ENCODE measurements at regions not wholly inside any gene's neighbourhood (a gene's known extent, or its start where the extent isn't known, plus 50 kb on each side); places are given as distances from the start of the nearest gene placed in this dataset.

DNA sequence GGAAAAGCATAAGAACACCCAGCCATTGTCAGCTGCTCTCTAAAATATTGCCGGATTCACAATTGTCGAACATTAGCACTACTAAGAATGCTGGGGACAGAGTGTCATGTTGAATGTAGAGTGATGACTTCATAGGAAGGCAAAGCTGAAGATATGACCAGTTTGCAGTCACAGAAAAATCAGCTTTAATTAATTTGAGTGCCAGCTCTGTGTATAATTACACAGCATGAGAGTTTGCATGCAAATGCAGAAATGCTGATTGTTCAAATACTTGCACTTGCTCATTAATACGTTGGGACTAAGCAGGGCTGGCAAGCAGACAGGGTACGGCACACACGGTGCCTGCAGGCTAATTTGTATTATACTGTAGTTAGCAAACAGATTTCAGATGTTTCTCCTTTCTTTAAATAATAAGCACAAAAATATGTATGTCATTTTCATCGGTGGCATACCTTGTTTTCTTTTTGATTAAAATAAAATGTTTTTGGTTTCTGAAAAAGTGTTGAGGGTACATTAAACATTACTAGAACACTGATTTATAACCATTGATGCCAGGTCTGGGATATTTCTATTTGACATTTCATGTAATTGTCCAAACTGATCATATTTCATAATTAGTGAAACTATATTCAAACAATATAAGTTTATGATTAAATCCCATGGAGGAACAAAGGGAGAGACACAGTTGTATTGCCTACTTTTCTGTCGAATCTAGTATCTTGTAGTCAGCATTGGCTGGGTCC lies 99.8 kb upstream of the ADGRL2 start:
- TF ChIP-seq, protein P1, sequence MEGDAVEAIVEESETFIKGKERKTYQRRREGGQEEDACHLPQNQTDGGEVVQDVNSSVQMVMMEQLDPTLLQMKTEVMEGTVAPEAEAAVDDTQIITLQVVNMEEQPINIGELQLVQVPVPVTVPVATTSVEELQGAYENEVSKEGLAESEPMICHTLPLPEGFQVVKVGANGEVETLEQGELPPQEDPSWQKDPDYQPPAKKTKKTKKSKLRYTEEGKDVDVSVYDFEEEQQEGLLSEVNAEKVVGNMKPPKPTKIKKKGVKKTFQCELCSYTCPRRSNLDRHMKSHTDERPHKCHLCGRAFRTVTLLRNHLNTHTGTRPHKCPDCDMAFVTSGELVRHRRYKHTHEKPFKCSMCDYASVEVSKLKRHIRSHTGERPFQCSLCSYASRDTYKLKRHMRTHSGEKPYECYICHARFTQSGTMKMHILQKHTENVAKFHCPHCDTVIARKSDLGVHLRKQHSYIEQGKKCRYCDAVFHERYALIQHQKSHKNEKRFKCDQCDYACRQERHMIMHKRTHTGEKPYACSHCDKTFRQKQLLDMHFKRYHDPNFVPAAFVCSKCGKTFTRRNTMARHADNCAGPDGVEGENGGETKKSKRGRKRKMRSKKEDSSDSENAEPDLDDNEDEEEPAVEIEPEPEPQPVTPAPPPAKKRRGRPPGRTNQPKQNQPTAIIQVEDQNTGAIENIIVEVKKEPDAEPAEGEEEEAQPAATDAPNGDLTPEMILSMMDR (IDR thresholded peaks at IDR 0.05) = no peak
- no peak for TF ChIP-seq POLR2A (IDR thresholded peaks at IDR 0.05)

All from adrenal gland (tissue), 5 donors.